ENCODE measurements at regions not wholly inside any gene's neighbourhood (a gene's known extent, or its start where the extent isn't known, plus 50 kb on each side); places are given as distances from the start of the nearest gene placed in this dataset.

DNA sequence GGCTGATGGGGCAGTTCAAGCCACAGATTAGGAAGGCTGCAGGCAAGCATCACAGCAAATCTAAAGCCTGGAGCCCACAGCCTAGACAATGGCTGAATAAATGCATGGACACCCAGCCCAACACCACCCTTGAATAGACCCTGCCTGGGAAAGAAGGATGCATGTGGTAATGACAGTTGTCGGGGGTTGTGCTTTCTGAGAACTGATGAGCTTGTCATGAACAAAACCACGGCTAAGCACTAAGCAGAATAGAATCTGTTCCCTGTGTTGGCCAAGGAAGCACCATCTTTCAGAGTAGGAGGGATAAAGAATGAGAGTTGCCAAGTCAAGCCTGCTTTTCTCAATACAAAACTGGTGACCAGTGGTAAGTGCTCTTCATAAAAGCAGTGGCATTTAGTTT is 66.1 kb upstream of the JCAD start:
- Histone ChIP-seq H4K91ac (ENCODE audit: low read depth, low read length) (no peak overlapping the region), H2AFZ (ENCODE audit: insufficient read depth, low read length, poor library complexity) (no peak overlapping the region), H4K8ac (ENCODE audit: low read depth, low read length) (no peak overlapping the region), H3K27ac (ENCODE audit: low read depth, low read length) (no peak overlapping the region), H3K4me3 (ENCODE audit: low read depth, low read length) (no peak overlapping the region), H3K79me2 (ENCODE audit: control insufficient read depth, insufficient read depth, low read length, poor library complexity) (no peaks in the 10 kb centered on the region), H2BK12ac (ENCODE audit: low read length) (no peak overlapping the region), H3K36me3 (ENCODE audit: control insufficient read depth in 1 of 2, insufficient read depth in 2 of 2, low read length in 2 of 2) (no peaks in the 10 kb centered on the region), H3K4me1 (ENCODE audit: control insufficient read depth in 1 of 2, insufficient read depth in 2 of 2, low read length in 2 of 2) (no peaks in the 10 kb centered on the region), H2BK120ac (ENCODE audit: insufficient read depth, low read length, poor library complexity) (no peak overlapping the region), H3K14ac (ENCODE audit: low read length) (no peak overlapping the region), H3K4ac (ENCODE audit: low read depth, low read length) (no peak overlapping the region), H3K9me3 (ENCODE audit: insufficient read depth, low read depth, low read length) (no peaks in the 10 kb centered on the region), H3K27me3 (ENCODE audit: insufficient read depth, low read length) (no peaks in the 10 kb centered on the region), H3K4me2 (ENCODE audit: low read length) (no peak overlapping the region), H3K18ac (ENCODE audit: low read length) (no peak overlapping the region), H3K79me1 (ENCODE audit: low read length) (no peaks in the 10 kb centered on the region), H2AK5ac (ENCODE audit: low read length) (no peak overlapping the region), H3K23ac (ENCODE audit: low read length) (no peak overlapping the region), H4K12ac (ENCODE audit: low read depth, low read length) (no peak overlapping the region), H2BK5ac (ENCODE audit: low read depth, low read length, poor library complexity) (no peak overlapping the region), H3K9ac (ENCODE audit: low read length) (no peak overlapping the region)
- WGBS (ENCODE audit: extremely low coverage, insufficient coverage, insufficient read length), result no CpG with 5 or more reads among the region's 2 CpGs
- DNase-seq, result no peak

- Histone ChIP-seq H2AFZ (ENCODE audit: insufficient read depth, low read length, poor library complexity) (no peak overlapping the region), H3K18ac (ENCODE audit: low read length) (no peak overlapping the region), H3K36me3 (ENCODE audit: control insufficient read depth in 1 of 2, insufficient read depth in 2 of 2, low read length in 2 of 2) (no peaks in the 10 kb centered on the region), H3K4ac (ENCODE audit: low read depth, low read length) (no peak overlapping the region), H2BK5ac (ENCODE audit: low read depth, low read length, poor library complexity) (no peak overlapping the region), H4K8ac (ENCODE audit: low read depth, low read length) (no peak overlapping the region), H3K4me3 (ENCODE audit: low read depth, low read length) (no peak overlapping the region), H3K79me1 (ENCODE audit: low read length) (no peaks in the 10 kb centered on the region), H3K4me2 (ENCODE audit: low read length) (no peak overlapping the region), H3K27me3 (ENCODE audit: insufficient read depth, low read length) (no peaks in the 10 kb centered on the region), H2BK12ac (ENCODE audit: low read length) (no peak overlapping the region), H2AK5ac (ENCODE audit: low read length) (no peak overlapping the region), H3K79me2 (ENCODE audit: control insufficient read depth, insufficient read depth, low read length, poor library complexity) (no peaks in the 10 kb centered on the region), H3K9ac (ENCODE audit: low read length) (no peak overlapping the region), H3K4me1 (ENCODE audit: control insufficient read depth in 1 of 2, insufficient read depth in 2 of 2, low read length in 2 of 2) (no peaks in the 10 kb centered on the region), H4K91ac (ENCODE audit: low read depth, low read length) (no peak overlapping the region), H4K12ac (ENCODE audit: low read depth, low read length) (no peak overlapping the region), H3K23ac (ENCODE audit: low read length) (no peak overlapping the region), H3K27ac (ENCODE audit: low read depth, low read length) (no peak overlapping the region), H3K9me3 (ENCODE audit: insufficient read depth, low read depth, low read length) (no peaks in the 10 kb centered on the region), H2BK120ac (ENCODE audit: insufficient read depth, low read length, poor library complexity) (no peak overlapping the region), H3K14ac (ENCODE audit: low read length) (no peak overlapping the region)
- WGBS (ENCODE audit: extremely low coverage, insufficient coverage, insufficient read length), result no CpG with 5 or more reads among the region's 6 CpGs
- DNase-seq, result no peak
Observed at GRCh38 chr10:30124704-30125103, 65.3 kb upstream of the JCAD start.

DNA sequence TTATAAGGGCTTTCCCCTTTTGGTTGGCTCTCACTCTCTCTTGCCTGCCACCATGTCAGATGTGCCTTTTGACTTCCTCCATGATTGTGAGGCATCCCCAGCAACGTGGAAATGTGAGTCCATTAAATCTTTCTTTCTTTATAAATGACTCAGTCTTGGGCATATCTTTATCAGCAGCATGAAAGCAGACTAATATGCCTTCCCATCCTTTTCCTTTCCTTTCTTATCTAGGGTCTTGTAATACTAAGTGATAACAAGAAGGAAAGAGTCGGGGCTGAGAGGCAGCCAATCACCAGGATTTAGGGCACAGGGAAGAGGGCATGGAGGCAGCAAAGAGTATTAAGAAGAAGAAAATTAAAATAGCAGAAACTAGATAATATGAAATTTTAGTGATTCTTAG is 62.0 kb upstream of the JCAD start:
- Histone ChIP-seq H4K91ac (ENCODE audit: low read depth, low read length) (no peak overlapping the region), H2BK120ac (ENCODE audit: insufficient read depth, low read length, poor library complexity) (no peak overlapping the region), H3K79me1 (ENCODE audit: low read length) (no peaks in the 10 kb centered on the region), H3K4me1 (ENCODE audit: control insufficient read depth in 1 of 2, insufficient read depth in 2 of 2, low read length in 2 of 2) (no peaks in the 10 kb centered on the region), H3K9me3 (ENCODE audit: insufficient read depth, low read depth, low read length) (no peaks in the 10 kb centered on the region), H3K36me3 (ENCODE audit: control insufficient read depth in 1 of 2, insufficient read depth in 2 of 2, low read length in 2 of 2) (no peaks in the 10 kb centered on the region), H3K27ac (ENCODE audit: low read depth, low read length) (no peak overlapping the region), H2AK5ac (ENCODE audit: low read length) (no peak overlapping the region), H3K27me3 (ENCODE audit: insufficient read depth, low read length) (no peaks in the 10 kb centered on the region), H3K9ac (ENCODE audit: low read length) (no peak overlapping the region), H2AFZ (ENCODE audit: insufficient read depth, low read length, poor library complexity) (no peak overlapping the region), H3K4ac (ENCODE audit: low read depth, low read length) (no peak overlapping the region), H3K14ac (ENCODE audit: low read length) (no peak overlapping the region), H4K8ac (ENCODE audit: low read depth, low read length) (no peak overlapping the region), H3K23ac (ENCODE audit: low read length) (no peak overlapping the region), H2BK5ac (ENCODE audit: low read depth, low read length, poor library complexity) (no peak overlapping the region), H3K4me3 (ENCODE audit: low read depth, low read length) (no peak overlapping the region), H3K4me2 (ENCODE audit: low read length) (no peak overlapping the region), H3K79me2 (ENCODE audit: control insufficient read depth, insufficient read depth, low read length, poor library complexity) (no peaks in the 10 kb centered on the region), H4K12ac (ENCODE audit: low read depth, low read length) (no peak overlapping the region), H2BK12ac (ENCODE audit: low read length) (no peak overlapping the region), H3K18ac (ENCODE audit: low read length) (no peak overlapping the region)
- no peak for DNase-seq
- no CpG with 5 or more reads among the region's 2 CpGs for WGBS (ENCODE audit: extremely low coverage, insufficient coverage, insufficient read length)

GRCh38 chr10:30118590-30118989 is 59.2 kb upstream of the JCAD start:
- H2BK5ac ChIP-seq (ENCODE audit: low read depth, low read length, poor library complexity), result no peak overlapping the region
- no peaks in the 10 kb centered on the region for H3K36me3 ChIP-seq (ENCODE audit: control insufficient read depth in 1 of 2, insufficient read depth in 2 of 2, low read length in 2 of 2)
- no peak overlapping the region for H4K8ac ChIP-seq (ENCODE audit: low read depth, low read length)
- H3K9me3 ChIP-seq (ENCODE audit: insufficient read depth, low read depth, low read length), result no peaks in the 10 kb centered on the region
- H3K23ac ChIP-seq (ENCODE audit: low read length), result no peak overlapping the region
- H3K4ac ChIP-seq (ENCODE audit: low read depth, low read length), result no peak overlapping the region
- no peak overlapping the region for H3K14ac ChIP-seq (ENCODE audit: low read length)
- no peak overlapping the region for H3K4me2 ChIP-seq (ENCODE audit: low read length)
- no peak overlapping the region for H4K91ac ChIP-seq (ENCODE audit: low read depth, low read length)
- WGBS (ENCODE audit: extremely low coverage, insufficient coverage, insufficient read length), result no CpG with 5 or more reads among the region's 3 CpGs
- H3K79me2 ChIP-seq (ENCODE audit: control insufficient read depth, insufficient read depth, low read length, poor library complexity), result no peaks in the 10 kb centered on the region
- H3K4me3 ChIP-seq (ENCODE audit: low read depth, low read length), result no peak overlapping the region
- no peak overlapping the region for H2AK5ac ChIP-seq (ENCODE audit: low read length)
- no peak overlapping the region for H2BK120ac ChIP-seq (ENCODE audit: insufficient read depth, low read length, poor library complexity)
- no peaks in the 10 kb centered on the region for H3K4me1 ChIP-seq (ENCODE audit: control insufficient read depth in 1 of 2, insufficient read depth in 2 of 2, low read length in 2 of 2)
- no peak overlapping the region for H2BK12ac ChIP-seq (ENCODE audit: low read length)
- no peaks in the 10 kb centered on the region for H3K79me1 ChIP-seq (ENCODE audit: low read length)
- H3K9ac ChIP-seq (ENCODE audit: low read length), result no peak overlapping the region
- H3K27ac ChIP-seq (ENCODE audit: low read depth, low read length), result no peak overlapping the region
- no peaks in the 10 kb centered on the region for H3K27me3 ChIP-seq (ENCODE audit: insufficient read depth, low read length)
- H2AFZ ChIP-seq (ENCODE audit: insufficient read depth, low read length, poor library complexity), result no peak overlapping the region
- H4K12ac ChIP-seq (ENCODE audit: low read depth, low read length), result no peak overlapping the region
- no peak overlapping the region for H3K18ac ChIP-seq (ENCODE audit: low read length)
- DNase-seq, result peak in 1 of 2 donors; percentile 7
